HCT116 (cell line): ENCODE measurements at regions not wholly inside any gene's neighbourhood (a gene's known extent, or its start where the extent isn't known, plus 50 kb on each side); places are given as distances from the start of the nearest gene placed in this dataset.

Source experiments
- ATF3 ChIP-seq: IDR thresholded peaks from 2 replicates; pipeline ENCODE4 v1.6.1; 2012
- CTCF ChIP-seq, 3 experiments: fragments of 200-600 bp in 1 of 3; sonication (generic) in 1 of 3; IDR thresholded peaks in 2 of 3; conservative IDR thresholded peaks in 1 of 3; 2 replicates each; pipeline ENCODE4 v1.5.1; 2012 to 2017; ENCODE audit warnings: low read depth in 2 of 3, low read length in 2 of 3, antibody characterized with exemption in 1 of 3, borderline replicate concordance in 1 of 3, control low read depth in 1 of 3, mild to moderate bottlenecking in 1 of 3, mixed read lengths in 1 of 3, mixed run types in 1 of 3, moderate library complexity in 1 of 3; ENCODE audit not compliant: insufficient read depth in 1 of 3
- EZH2 ChIP-seq: fragments of 200-600 bp; sonication (generic); IDR thresholded peaks from 2 replicates; pipeline ENCODE4 v1.6.1; 2017; ENCODE audit warnings: antibody characterized with exemption, mixed run types
- MAX ChIP-seq: IDR thresholded peaks from 2 replicates; pipeline ENCODE4 v1.6.1; 2012
- POLR2A ChIP-seq: IDR thresholded peaks from 2 replicates; pipeline ENCODE4 v1.7.0; 2011; ENCODE audit warnings: borderline replicate concordance; ENCODE audit not compliant: insufficient read depth, insufficient read length; ENCODE audit errors: extremely low read depth
- POLR2AphosphoS5 ChIP-seq: IDR thresholded peaks from 2 replicates; pipeline ENCODE4 v1.6.1; 2011; ENCODE audit warnings: mild to moderate bottlenecking, low read depth, low read length, moderate library complexity
- RAD21 ChIP-seq: IDR thresholded peaks from 2 replicates; pipeline ENCODE4 v1.6.1; 2012; ENCODE audit warnings: low read depth, mild to moderate bottlenecking
- SIN3A ChIP-seq: IDR thresholded peaks from 2 replicates; pipeline ENCODE4 v1.6.1; 2012; ENCODE audit warnings: low read depth
- SRF ChIP-seq: IDR thresholded peaks from 2 replicates; pipeline ENCODE4 v1.6.1; 2012; ENCODE audit warnings: low read depth
- TCF7L2 ChIP-seq: IDR thresholded peaks from 2 replicates; pipeline ENCODE4 v1.7.0; 2011; ENCODE audit warnings: borderline replicate concordance, inconsistent platforms; ENCODE audit not compliant: insufficient read depth, insufficient read length; ENCODE audit errors: extremely low read depth
- ZBTB33 ChIP-seq: IDR thresholded peaks from 2 replicates; pipeline ENCODE4 v1.6.1; 2011; ENCODE audit warnings: mild to moderate bottlenecking, low read length, moderate library complexity; ENCODE audit not compliant: insufficient replicate concordance; ENCODE audit errors: extremely low read depth
- ZNF274 ChIP-seq: fragments of 200-500 bp; sonication (Bioruptor generic); IDR thresholded peaks from 2 replicates; pipeline ENCODE4 v1.6.1; 2014; ENCODE audit warnings: mild to moderate bottlenecking, low read depth, low read length, inconsistent platforms

- TF ChIP-seq CTCF (IDR thresholded peaks at IDR 0.05 in 2 of 3, conservative IDR thresholded peaks at IDR 0.05 in 1 of 3; ENCODE audit: borderline replicate concordance in 1 of 3, insufficient read depth in 1 of 3, low read depth in 2 of 3, low read length in 2 of 3), result no peak
- no peak for TF ChIP-seq POLR2A
- no peak for TF ChIP-seq ATF3
- TF ChIP-seq TCF7L2, result no peak
- no peak for TF ChIP-seq ZNF274
- no peak for TF ChIP-seq ZBTB33
- TF ChIP-seq RAD21, result no peak
- no peak for TF ChIP-seq SRF
- no peak for TF ChIP-seq EZH2
- TF ChIP-seq MAX, result no peak
- no peak for TF ChIP-seq SIN3A
- no peak for TF ChIP-seq POLR2AphosphoS5
Measured at GRCh38 chr16:79897104-79897452, 296.5 kb upstream of the MAF start.
